Immature natural killer cell (primary cell): ENCODE measurements at regions not wholly inside any gene's neighbourhood (a gene's known extent, or its start where the extent isn't known, plus 50 kb on each side); places are given as distances from the start of the nearest gene placed in this dataset.
"Not testable (repeated sequence)": the region's sequence is repeated elsewhere in the genome, so short reads cannot be mapped to it uniquely, and the experiment has no call there.

Experiments used
- DNase-seq, 3 donors: peaks; one replicate each; pipeline ENCODE4 v3.0.0; 2022; ENCODE audit warnings: mixed read lengths in 1 of 3
- H3K27ac Mint-ChIP-seq, 6 donors: one replicate each; pipeline ENCODE4 v1.8.0; 2020; ENCODE audit warnings: mixed read lengths in 6 of 6, mild to moderate bottlenecking in 5 of 6, inconsistent platforms in 4 of 6, moderate library complexity in 3 of 6
- H3K27me3 Mint-ChIP-seq, 3 donors: one replicate each; pipeline ENCODE4 v1.8.0; 2020 to 2021; ENCODE audit warnings: low read depth in 3 of 3, mild to moderate bottlenecking in 3 of 3, mixed read lengths in 3 of 3, moderate library complexity in 3 of 3, inconsistent platforms in 1 of 3
- H3K36me3 Mint-ChIP-seq, 3 donors: one replicate each; pipeline ENCODE4 v1.8.0; 2020; ENCODE audit warnings: mixed read lengths in 3 of 3, inconsistent platforms in 2 of 3, mild to moderate bottlenecking in 2 of 3
- H3K4me1 Mint-ChIP-seq, 2 donors: one replicate each; pipeline ENCODE4 v1.8.0; 2020; ENCODE audit warnings: inconsistent platforms in 2 of 2, mild to moderate bottlenecking in 2 of 2, mixed read lengths in 2 of 2, moderate library complexity in 1 of 2
- H3K4me3 Mint-ChIP-seq, 5 donors: one replicate each; pipeline ENCODE4 v1.8.0; 2020; ENCODE audit warnings: mild to moderate bottlenecking in 5 of 5, mixed read lengths in 5 of 5, inconsistent platforms in 3 of 5, moderate library complexity in 3 of 5
- H3K9me3 Mint-ChIP-seq, 6 donors: one replicate each; pipeline ENCODE4 v1.8.0; 2020; ENCODE audit warnings: mild to moderate bottlenecking in 6 of 6, mixed read lengths in 6 of 6, inconsistent platforms in 4 of 6, moderate library complexity in 3 of 6

DNA sequence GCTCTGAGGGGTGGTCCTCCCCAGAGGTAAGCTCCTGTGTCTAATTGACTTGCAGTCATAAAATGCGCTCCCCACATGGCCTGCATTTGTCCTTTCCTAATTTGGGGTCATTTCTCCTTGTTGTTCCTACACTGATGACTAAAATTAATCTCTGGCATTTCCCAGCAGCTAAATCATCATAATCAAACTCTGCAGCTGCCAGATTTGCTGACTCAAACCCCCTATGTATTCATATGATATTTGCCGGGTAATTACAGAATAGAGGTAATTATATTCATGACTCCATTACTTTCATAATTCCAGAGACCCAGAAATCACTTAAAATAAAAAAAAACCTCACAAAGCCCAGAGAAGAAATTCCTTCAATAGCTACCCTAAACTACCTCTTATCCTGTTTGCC, 331.4 kb upstream of the KLHL29 start:
- Mint-ChIP-seq H3K27me3 (peaks cover 2 to 3% (median 3%) of the 10 kb centered on the region in 3 donors), H3K4me3 (no peak overlapping the region), H3K27ac (no peak overlapping the region), H3K4me1 (no peaks in the 10 kb centered on the region), H3K36me3 (no peaks in the 10 kb centered on the region), H3K9me3 (peaks cover 0 to 3% (median 1%) of the 10 kb centered on the region in 6 donors)
- DNase-seq = no peak

DNA sequence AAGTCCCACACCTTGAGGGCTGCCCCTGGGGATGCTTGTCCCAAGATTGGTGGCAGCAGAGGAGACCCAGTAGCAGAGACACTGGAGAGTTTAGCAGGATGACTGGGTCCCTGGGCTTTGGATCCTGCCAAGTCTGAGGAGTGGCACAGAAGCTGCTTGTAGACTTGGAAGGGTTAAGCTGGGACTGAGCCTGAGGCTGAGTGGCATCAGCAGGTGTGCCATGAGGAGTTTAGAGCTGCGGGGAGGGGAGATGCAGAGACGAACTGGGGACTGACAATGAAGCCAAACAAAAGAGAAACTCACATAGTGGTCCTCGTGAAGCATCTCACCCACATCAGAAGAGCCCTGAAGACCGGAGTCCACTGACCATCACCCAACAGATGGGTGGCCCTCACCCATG, 329.7 kb upstream of the KLHL29 start:
- Mint-ChIP-seq H3K9me3 (peaks cover 0 to 7% (median 1%) of the 10 kb centered on the region in 6 donors), H3K27ac (no peak overlapping the region), H3K27me3 (peaks cover 2 to 4% (median 3%) of the 10 kb centered on the region in 3 donors), H3K4me3 (no peak overlapping the region), H3K4me1 (no peaks in the 10 kb centered on the region), H3K36me3 (no peaks in the 10 kb centered on the region)
- no peak for DNase-seq

DNA sequence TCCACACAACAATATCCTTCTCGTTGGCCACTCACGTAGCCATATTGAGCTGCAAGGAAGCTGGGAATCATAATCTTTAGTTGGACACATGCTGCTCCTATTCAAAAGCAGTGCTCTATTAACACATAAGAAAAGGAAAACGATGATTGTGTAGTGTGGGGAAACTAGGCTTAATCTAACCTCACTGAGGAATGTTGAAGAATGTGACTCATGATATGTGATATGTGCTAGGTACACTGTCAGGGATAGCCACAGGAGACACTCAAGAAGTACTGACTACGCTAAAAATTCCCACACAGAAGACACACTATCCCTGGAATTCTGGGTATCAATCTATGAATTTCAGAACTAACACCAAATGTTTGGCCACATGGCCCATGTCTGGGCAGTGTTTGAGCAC, 328.1 kb upstream of the KLHL29 start:
- H3K4me1 Mint-ChIP-seq, H3K9me3 Mint-ChIP-seq, H3K27ac Mint-ChIP-seq, H3K4me3 Mint-ChIP-seq, DNase-seq, H3K27me3 Mint-ChIP-seq, H3K36me3 Mint-ChIP-seq: not testable (repeated sequence)

DNA sequence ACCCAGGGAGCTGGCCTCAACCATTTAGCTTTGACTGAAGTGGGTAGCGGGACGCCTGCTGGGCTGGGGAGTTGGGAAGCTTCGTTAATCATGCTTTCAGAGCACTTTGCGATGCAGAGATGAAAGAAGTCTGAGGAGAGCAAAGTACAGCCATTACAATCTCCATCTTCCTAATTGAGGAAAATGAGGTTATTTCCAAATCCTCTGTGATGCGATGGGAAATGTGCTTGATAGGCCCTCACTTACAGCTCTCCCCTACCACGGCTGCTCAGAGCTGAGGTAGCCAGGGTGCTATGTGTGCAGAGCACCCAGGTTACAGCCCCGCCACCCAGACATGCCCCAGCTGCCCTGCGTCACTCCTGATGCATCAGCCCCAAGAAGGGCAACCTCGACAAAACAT, 326.5 kb upstream of the KLHL29 start:
- no peaks in the 10 kb centered on the region for H3K36me3 Mint-ChIP-seq
- no peak overlapping the region for H3K4me3 Mint-ChIP-seq
- peaks cover 2 to 4% (median 2%) of the 10 kb centered on the region in 3 donors for H3K27me3 Mint-ChIP-seq
- H3K9me3 Mint-ChIP-seq = peaks cover 0 to 6% (median 0%) of the 10 kb centered on the region in 6 donors
- DNase-seq = no peak
- H3K27ac Mint-ChIP-seq = no peak overlapping the region
- no peaks in the 10 kb centered on the region for H3K4me1 Mint-ChIP-seq

DNA sequence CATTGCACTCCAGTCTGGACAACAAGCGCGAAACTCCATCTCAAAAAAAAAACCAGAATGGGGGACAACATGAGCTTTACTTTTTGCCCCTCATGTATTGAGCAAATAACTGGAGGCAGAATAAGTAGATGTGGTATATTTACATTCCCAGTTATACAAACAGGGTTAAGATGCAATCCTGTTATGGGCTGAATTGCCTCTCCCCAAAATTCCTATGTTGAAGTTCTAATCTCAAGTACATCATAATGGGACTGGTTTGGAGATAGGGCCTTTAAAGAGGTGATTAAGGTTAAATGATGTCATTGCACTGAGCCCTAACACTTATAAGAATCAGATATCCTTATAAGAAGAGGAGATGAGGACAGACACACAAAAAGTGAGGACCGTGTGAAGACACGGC, 319.8 kb upstream of the KLHL29 start:
- H3K27ac Mint-ChIP-seq = no peak overlapping the region
- no peaks in the 10 kb centered on the region for H3K36me3 Mint-ChIP-seq
- DNase-seq = no peak
- H3K27me3 Mint-ChIP-seq = peaks cover 0 to 4% (median 3%) of the 10 kb centered on the region in 3 donors
- H3K4me3 Mint-ChIP-seq = no peak overlapping the region
- H3K9me3 Mint-ChIP-seq = peaks cover 0 to 5% (median 2%) of the 10 kb centered on the region in 6 donors
- H3K4me1 Mint-ChIP-seq = no peaks in the 10 kb centered on the region

DNA sequence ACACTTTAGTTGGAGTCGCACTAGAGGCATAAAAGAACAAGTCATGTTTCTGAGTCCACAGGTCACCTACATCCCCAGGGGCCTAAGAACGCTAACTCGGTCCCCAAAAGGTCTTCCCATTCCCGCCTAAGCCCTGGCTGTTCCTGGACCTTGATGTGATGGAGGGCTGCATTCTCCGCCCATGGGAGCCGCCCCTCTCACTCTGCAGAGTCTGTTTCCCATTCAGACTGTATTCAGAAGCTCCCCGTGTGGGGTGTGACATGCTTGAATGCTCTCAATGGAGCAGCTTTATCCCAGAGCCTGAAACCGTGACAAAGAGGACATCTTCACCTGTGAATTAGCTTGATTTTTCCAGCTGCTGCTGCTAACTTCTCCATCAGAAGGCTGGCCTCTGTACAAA, 319.0 kb upstream of the KLHL29 start:
- Mint-ChIP-seq H3K4me1 (no peaks in the 10 kb centered on the region), H3K27me3 (peaks cover 0 to 4% (median 3%) of the 10 kb centered on the region in 3 donors)

DNA sequence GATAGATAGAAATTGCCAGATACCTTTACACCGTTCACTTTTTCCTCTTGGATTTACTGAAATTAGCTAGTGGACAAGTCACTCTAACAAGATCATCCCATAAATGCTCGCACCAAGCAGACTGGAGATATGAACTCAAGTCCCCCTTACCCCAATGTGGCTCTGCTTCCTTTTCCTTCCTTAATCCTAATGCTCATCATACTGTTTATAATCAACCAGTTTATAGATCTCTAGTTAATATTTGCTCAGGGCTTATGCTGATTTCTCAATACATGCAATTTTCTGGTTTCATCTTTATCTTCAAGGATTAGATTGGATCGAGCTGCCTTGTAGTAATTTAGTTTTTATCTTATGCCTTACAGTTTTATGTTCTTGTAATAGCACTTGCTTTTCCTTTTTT, 318.3 kb upstream of the KLHL29 start:
- H3K4me3 Mint-ChIP-seq = no peak overlapping the region
- no peaks in the 10 kb centered on the region for H3K4me1 Mint-ChIP-seq
- H3K9me3 Mint-ChIP-seq = peaks cover 0 to 10% (median 2%) of the 10 kb centered on the region in 6 donors
- H3K27ac Mint-ChIP-seq = no peak overlapping the region
- H3K27me3 Mint-ChIP-seq = peaks cover 0 to 4% (median 3%) of the 10 kb centered on the region in 3 donors
- no peaks in the 10 kb centered on the region for H3K36me3 Mint-ChIP-seq
- DNase-seq = no peak

More for the DNA sequence above, 319.0 kb upstream of the KLHL29 start:
- no peak for DNase-seq
- Mint-ChIP-seq H3K4me3 (no peak overlapping the region), H3K27ac (no peak overlapping the region), H3K36me3 (no peaks in the 10 kb centered on the region), H3K9me3 (peaks cover 0 to 10% (median 2%) of the 10 kb centered on the region in 6 donors)

DNA sequence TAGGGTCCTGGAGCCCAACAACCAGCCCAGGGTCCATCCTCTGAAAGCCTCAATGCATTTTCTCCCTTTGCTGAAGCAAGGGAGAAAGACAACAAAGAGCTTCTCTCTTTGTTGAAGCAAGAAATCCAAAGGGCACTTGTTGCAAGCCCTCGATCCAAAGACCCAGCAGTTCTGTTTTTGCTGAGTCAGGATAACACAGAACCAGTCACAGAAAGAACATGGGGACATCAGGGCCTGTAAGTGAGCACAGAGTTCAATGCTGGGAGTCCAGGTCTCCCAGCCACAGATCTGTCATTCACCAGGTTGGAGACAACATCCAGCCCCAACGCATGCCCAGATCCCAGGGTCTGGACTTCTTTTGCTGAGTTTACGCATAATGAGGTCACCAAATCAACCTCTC, 315.8 kb upstream of the KLHL29 start:
- no peaks in the 10 kb centered on the region for H3K36me3 Mint-ChIP-seq
- peaks cover 0 to 3% (median 2%) of the 10 kb centered on the region in 3 donors for H3K27me3 Mint-ChIP-seq
- no peak overlapping the region for H3K27ac Mint-ChIP-seq
- no peaks in the 10 kb centered on the region for H3K4me1 Mint-ChIP-seq
- peaks cover 0 to 10% (median 3%) of the 10 kb centered on the region in 6 donors for H3K9me3 Mint-ChIP-seq
- DNase-seq = no peak
- H3K4me3 Mint-ChIP-seq = no peak overlapping the region

DNA sequence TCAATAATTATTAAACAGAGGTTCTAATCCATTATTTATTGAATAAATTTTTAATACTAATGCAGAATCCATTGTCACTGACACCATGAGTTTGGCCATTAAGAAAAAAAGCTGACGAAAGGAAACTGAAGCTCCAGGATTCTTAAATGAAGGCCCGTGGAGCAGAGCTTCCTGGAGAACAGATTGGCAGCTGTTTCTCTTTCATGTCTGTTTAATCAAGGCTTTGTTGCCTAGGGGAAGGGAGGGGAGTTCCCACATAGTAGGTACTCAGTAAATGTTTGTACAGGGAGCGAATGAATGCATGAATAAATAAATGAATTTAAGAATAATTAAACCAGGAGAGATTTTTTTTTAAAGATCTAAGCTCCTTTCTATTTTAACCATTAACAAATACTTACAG, 315.1 kb upstream of the KLHL29 start:
- no peaks in the 10 kb centered on the region for H3K36me3 Mint-ChIP-seq
- peaks cover 0 to 3% (median 0%) of the 10 kb centered on the region in 3 donors for H3K27me3 Mint-ChIP-seq
- peaks cover 0 to 10% (median 2%) of the 10 kb centered on the region in 6 donors for H3K9me3 Mint-ChIP-seq
- H3K4me1 Mint-ChIP-seq = no peaks in the 10 kb centered on the region
- no peak overlapping the region for H3K4me3 Mint-ChIP-seq
- no peak for DNase-seq
- no peak overlapping the region for H3K27ac Mint-ChIP-seq

DNA sequence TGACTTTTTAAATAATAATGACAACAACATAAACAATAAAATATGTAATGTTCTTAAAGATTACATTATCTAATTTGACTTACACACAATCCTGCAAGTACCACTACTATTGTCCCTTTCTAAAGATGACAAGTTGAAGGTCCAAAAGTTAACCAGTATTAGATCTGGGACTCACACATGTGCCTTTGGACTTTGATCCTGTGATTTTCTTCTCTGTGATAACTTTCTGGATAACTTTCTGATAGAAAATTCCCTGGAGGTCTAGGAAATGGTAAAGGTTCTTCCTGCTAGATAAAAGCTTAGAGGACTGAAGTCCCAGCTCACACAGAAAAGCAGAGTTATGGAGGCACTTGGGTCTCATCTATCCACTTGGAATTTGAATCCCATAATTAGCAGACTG, 311.9 kb upstream of the KLHL29 start:
- Mint-ChIP-seq H3K27ac (no peak overlapping the region), H3K4me1 (no peaks in the 10 kb centered on the region), H3K4me3 (no peak overlapping the region)

DNA sequence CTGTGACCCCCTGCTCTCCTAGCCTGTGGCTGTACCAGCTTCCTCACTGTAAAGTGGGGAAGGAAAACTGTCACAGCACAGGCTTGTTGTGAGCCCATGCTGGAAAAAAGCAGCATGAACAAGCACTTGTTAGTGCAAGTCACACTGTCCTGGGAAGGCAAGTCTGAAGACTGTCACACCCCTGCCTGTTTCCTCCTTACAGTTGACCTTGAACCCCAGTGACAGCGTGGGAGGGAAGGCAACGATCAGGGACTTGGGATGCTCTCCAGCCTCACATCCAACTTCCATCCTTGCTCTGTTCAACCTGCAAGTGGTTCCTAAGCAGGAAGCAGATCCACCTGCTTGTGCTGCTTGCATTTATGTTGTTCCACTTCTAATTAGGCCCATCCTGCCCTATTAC, 311.3 kb upstream of the KLHL29 start:
- Mint-ChIP-seq H3K27me3 (peaks cover 0 to 2% (median 0%) of the 10 kb centered on the region in 3 donors), H3K9me3 (peaks cover 0 to 6% (median 2%) of the 10 kb centered on the region in 6 donors), H3K27ac (no peak overlapping the region), H3K36me3 (no peaks in the 10 kb centered on the region), H3K4me1 (no peaks in the 10 kb centered on the region), H3K4me3 (no peak overlapping the region)
- no peak for DNase-seq

More for the DNA sequence above, 311.9 kb upstream of the KLHL29 start:
- Mint-ChIP-seq H3K36me3 (no peaks in the 10 kb centered on the region), H3K9me3 (peaks cover 0 to 6% (median 3%) of the 10 kb centered on the region in 6 donors), H3K27me3 (peaks cover 0 to 2% (median 0%) of the 10 kb centered on the region in 3 donors)
- DNase-seq = no peak

DNA sequence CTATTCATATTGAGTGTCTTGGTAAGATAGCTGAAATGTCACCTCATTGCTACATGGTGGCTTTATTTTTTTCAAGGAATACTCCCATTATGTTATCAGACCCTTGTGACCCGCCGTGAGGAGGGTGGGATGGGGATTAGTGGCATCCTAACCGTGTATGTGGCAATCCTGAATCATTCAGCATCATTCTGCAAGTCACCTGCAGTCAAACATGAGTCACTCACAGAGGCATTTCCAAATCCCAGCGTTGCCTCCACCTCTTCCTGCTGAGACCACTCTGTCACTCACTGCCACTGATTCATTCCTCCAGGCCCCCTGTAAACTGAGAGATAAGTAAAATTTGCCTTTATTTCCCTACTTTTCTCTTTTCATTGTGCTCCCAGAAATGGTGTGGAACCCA, 307.4 kb upstream of the KLHL29 start:
- Mint-ChIP-seq H3K4me3 (no peak overlapping the region), H3K27ac (no peak overlapping the region), H3K36me3 (no peaks in the 10 kb centered on the region), H3K9me3 (peaks cover 0 to 8% (median 0%) of the 10 kb centered on the region in 6 donors), H3K27me3 (peaks cover 0 to 2% (median 0%) of the 10 kb centered on the region in 3 donors), H3K4me1 (no peaks in the 10 kb centered on the region)
- DNase-seq = no peak

DNA sequence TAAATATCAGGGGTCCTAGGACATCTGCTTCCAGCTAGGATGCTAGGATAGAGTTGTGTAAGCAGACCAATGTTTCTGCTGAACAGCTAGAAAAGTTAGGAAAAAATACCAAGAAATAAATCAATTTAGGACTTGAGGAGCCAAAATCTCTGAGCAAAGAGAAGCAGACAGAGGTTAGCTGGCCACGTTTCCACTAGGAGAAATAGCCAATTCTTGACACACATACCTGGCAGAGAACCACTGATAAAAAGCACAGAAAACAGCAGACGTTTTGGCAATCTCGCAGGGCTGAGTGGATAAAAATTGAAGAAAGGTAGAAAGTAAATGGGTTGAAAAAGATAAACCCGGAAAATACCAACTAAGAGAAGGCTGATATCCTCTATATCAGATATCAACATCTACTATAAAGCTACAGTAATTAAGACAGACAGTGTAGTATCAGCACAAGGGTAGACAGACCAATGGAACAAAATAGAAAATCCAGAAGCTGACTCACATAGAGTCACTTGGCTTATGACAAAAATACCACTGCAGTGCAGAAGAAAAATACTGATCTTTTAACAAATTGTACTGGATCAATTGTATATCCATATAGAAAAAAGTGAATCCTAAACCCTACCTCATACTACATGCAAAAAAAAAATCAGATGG, 306.1 kb upstream of the KLHL29 start:
- Mint-ChIP-seq H3K27me3 (peaks cover 0 to 2% (median 0%) of the 10 kb centered on the region in 3 donors), H3K4me1 (no peaks in the 10 kb centered on the region), H3K27ac (no peak overlapping the region), H3K36me3 (no peaks in the 10 kb centered on the region), H3K9me3 (peaks cover 0 to 9% (median 4%) of the 10 kb centered on the region in 6 donors), H3K4me3 (no peak overlapping the region)
- DNase-seq = no peak

DNA sequence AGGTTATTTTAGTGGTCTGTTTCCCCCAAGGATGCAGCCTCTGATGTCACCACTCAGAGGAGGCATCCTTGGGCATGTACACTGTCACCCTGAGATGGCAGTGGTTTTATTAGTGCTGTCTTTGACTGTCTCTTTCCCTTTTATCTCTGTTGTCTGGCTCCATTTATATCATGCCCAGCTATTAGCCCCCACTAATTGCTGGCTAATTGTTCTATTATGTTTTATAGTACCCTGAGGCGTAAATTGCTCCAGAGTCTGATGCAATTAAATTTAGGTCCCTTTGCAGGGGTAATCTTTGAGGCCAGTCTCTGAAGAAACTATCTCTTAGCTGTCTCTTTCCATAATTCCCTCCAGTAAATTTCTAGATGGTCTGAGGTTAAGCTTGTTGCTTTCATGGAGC, 301.0 kb upstream of the KLHL29 start:
- Mint-ChIP-seq H3K27ac (no peak overlapping the region), H3K4me3 (no peak overlapping the region), H3K9me3 (peaks cover 2 to 18% (median 5%) of the 10 kb centered on the region in 6 donors), H3K27me3 (no peaks in the 10 kb centered on the region), H3K4me1 (no peaks in the 10 kb centered on the region), H3K36me3 (no peaks in the 10 kb centered on the region)
- no peak for DNase-seq

DNA sequence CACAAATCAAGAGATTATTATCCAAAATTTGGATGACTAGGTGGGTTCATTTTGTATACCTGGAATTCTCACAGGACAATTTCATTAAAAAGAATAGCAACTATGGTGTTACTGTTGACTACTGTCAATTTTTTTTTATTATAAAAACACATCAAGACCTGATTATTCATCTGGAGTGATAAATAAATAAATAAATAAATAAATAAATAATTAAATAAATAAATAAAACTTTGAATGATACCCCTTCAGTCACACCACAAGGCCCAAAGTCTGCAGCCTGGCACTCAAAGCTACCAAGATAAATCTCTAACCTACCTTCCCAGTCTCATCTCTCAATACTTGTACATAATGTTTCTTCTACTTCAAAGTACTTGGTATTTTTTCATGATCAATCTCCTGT, 294.0 kb upstream of the KLHL29 start:
- H3K27me3 Mint-ChIP-seq = peaks cover 0 to 2% (median 1%) of the 10 kb centered on the region in 3 donors
- no peak overlapping the region for H3K27ac Mint-ChIP-seq
- no peak for DNase-seq
- no peaks in the 10 kb centered on the region for H3K4me1 Mint-ChIP-seq
- H3K36me3 Mint-ChIP-seq = no peaks in the 10 kb centered on the region
- peaks cover 0 to 18% (median 3%) of the 10 kb centered on the region in 6 donors for H3K9me3 Mint-ChIP-seq
- no peak overlapping the region for H3K4me3 Mint-ChIP-seq
